ENCODE measurements at regions not wholly inside any gene's neighbourhood (a gene's known extent, or its start where the extent isn't known, plus 50 kb on each side); places are given as distances from the start of the nearest gene placed in this dataset.

DNA sequence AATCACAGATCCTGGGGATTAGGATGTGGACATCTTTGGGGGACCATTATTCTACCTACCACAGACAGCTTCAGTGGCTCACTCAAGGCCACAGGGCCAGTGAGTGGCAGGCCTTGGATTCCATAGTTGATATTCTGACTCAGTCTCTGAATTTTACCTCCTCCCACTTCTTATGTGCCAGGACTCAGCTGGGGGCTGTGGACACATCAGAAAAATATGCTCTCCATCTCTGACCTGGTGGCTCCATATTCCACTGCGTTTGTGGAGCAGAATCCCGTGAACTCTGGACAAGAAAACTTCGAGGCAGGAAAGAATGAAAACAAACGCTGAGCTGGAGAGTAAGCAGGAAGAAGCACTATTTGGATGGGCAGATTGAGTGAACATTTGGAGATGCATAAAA is 301.8 kb upstream of the MAF start:
- TF ChIP-seq, protein P1, sequence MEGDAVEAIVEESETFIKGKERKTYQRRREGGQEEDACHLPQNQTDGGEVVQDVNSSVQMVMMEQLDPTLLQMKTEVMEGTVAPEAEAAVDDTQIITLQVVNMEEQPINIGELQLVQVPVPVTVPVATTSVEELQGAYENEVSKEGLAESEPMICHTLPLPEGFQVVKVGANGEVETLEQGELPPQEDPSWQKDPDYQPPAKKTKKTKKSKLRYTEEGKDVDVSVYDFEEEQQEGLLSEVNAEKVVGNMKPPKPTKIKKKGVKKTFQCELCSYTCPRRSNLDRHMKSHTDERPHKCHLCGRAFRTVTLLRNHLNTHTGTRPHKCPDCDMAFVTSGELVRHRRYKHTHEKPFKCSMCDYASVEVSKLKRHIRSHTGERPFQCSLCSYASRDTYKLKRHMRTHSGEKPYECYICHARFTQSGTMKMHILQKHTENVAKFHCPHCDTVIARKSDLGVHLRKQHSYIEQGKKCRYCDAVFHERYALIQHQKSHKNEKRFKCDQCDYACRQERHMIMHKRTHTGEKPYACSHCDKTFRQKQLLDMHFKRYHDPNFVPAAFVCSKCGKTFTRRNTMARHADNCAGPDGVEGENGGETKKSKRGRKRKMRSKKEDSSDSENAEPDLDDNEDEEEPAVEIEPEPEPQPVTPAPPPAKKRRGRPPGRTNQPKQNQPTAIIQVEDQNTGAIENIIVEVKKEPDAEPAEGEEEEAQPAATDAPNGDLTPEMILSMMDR (IDR thresholded peaks at IDR 0.05; ENCODE audit: insufficient read depth, low read length, missing control alignments), result no peak
- CTCF ChIA-PET, result no interaction called here
- H3K4me3 ChIP-seq (ENCODE audit: low read depth, low read length), result no peak overlapping the region
- no peak for DNase-seq (ENCODE audit: low read depth, low spot score)
- POLR2A ChIA-PET, result no interaction called here

DNA sequence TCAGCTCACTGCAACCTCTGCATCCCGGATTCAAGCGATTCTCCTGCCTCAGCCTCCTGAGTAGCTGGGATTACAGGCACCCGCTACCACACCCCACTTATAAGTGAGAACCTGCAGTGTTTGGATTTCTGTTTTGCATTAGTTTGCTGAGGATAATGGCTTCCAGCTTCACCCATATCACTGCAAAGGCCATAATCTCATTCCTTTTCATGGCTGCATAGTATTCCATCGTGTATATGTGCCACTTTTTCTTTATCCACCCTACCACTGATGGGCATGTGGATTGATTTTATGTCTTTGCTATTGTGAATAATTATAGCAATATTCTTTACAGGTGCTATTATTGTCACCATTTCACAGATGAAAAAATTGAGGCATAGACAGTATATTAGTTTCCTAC is 301.0 kb upstream of the MAF start:
- POLR2A ChIA-PET, result no interaction called here
- TF ChIP-seq, protein P1 (IDR thresholded peaks at IDR 0.05; ENCODE audit: insufficient read depth, low read length, missing control alignments), result no peak
- H3K4me3 ChIP-seq (ENCODE audit: low read depth, low read length), result no peak overlapping the region
- CTCF ChIA-PET, result no interaction called here
- no peak for DNase-seq (ENCODE audit: low read depth, low spot score)

DNA sequence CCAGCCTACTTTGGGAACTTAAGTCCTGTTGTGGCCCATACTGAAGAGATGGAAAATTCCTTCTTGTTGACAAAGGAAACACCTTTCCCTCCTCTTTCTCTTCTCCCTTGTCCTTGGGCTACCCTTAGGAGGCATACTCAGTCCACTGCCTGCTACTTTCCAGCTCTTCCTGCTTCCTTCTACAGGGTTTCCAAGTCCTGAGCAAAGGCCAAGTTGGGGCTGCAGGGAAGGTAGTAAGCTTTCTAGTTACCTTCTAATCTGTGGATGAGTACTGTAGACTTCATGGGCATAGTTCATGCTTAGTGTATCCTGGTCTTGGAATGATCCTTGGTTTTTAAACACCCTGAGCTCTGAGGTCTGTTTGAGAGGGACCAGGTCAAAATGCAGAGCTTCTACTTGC is 299.2 kb upstream of the MAF start:
- DNase-seq (ENCODE audit: low read depth, low spot score), result no peak
- POLR2A ChIA-PET, result no interaction called here
- CTCF ChIA-PET, result no interaction called here
- TF ChIP-seq, protein P1 (IDR thresholded peaks at IDR 0.05; ENCODE audit: insufficient read depth, low read length, missing control alignments), result no peak
- H3K4me3 ChIP-seq (ENCODE audit: low read depth, low read length), result no peak overlapping the region

DNA sequence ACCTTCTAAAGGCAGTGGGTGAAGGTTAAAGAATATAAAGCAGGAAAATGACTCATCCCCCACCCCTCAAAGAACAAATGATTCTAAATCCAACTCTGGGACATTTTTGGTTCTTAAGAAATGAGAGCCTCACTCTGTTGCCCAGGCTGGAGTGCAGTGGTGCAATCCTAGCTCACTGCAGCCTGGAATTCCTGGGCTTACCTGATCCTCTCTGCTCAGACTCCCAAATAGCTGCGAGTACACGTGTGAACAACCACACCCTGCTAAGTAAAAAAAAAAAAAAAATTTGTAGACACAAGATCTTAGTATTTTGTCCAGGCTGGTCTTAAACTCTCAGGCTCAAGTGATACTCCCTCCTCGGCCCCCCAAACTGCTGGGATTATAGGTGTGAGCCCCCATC is 298.8 kb upstream of the MAF start:
- ChIA-PET POLR2A (no interaction called here), CTCF (no interaction called here)
- TF ChIP-seq, protein P1 (IDR thresholded peaks at IDR 0.05; ENCODE audit: insufficient read depth, low read length, missing control alignments), result no peak
- H3K4me3 ChIP-seq (ENCODE audit: low read depth, low read length), result no peak overlapping the region
- no peak for DNase-seq (ENCODE audit: low read depth, low spot score)

DNA sequence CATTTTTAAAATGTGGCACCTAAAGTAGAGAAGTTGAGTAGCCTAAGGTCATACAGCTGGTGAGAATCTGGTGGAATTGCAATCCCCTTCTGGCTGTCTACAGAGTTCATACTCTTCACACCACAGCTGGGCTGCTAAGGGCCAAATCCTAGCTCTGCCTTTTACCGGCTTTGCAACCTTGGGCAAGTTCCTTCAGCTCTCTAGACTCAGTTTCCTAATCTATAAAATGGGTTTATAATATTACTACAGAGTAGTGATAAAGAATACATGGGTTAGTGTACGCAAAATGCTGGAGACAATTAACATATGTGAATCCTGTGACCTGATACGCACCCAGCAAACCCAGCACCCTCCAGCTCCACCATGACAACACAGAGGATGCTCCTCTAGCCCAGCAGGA is 298.2 kb upstream of the MAF start:
- ChIA-PET POLR2A (no interaction called here), CTCF (no interaction called here)
- no peak for DNase-seq (ENCODE audit: low read depth, low spot score)
- H3K4me3 ChIP-seq (ENCODE audit: low read depth, low read length), result no peak overlapping the region
- TF ChIP-seq, protein P1 (IDR thresholded peaks at IDR 0.05; ENCODE audit: insufficient read depth, low read length, missing control alignments), result no peak

DNA sequence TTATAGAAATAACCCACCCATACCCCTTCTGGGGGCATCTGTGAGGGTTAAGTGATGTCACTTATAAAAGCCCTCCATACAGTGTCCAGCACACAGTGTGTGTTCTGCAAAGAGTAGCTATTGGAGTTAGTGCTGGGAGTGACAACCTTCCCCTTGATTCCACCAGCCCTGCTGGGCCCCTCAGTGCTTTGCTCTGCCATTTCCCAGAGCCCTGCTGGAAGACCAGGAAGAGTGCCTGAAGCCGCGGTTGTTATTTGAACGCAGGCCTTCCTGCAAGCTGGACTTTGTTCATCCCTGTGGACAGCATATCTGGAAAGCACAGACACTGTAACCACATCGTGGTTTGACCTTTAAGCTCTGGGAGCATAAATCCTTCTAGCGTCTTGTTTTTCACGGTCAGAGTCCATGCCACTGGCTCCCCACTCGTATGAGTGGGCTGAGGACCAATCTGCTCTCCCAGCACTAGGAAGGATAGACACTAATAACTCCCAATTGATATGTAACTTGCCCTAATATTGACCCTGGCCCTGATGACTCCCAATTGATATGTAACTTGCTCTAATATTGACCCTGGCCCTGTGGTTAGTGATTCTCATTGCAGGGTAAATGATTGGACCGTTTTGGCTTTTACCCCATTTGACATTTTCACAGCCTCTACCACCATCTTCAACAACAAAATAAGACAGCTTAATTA is 297.1 kb upstream of the MAF start:
- CTCF ChIA-PET, result no interaction called here
- no peak overlapping the region for H3K4me3 ChIP-seq (ENCODE audit: low read depth, low read length)
- DNase-seq (ENCODE audit: low read depth, low spot score), result no peak
- TF ChIP-seq, protein P1 (IDR thresholded peaks at IDR 0.05; ENCODE audit: insufficient read depth, low read length, missing control alignments), result no peak
- POLR2A ChIA-PET, result no interaction called here

All from AG04449 (cell line).